ENCODE measurements at regions not wholly inside any gene's neighbourhood (a gene's known extent, or its start where the extent isn't known, plus 50 kb on each side); places are given as distances from the start of the nearest gene placed in this dataset.
"Not testable (repeated sequence)": the region's sequence is repeated elsewhere in the genome, so short reads cannot be mapped to it uniquely, and the experiment has no call there.

GRCh38 chr12:25320123-25321006 lies 69.6 kb upstream of the KRAS start:
- no peak for DNase-seq (ENCODE audit: low spot score)
- no peak overlapping the region for H3K4me3 Mint-ChIP-seq (ENCODE audit: unreplicated experiment)

GRCh38 chr12:25319233-25319984 lies 68.7 kb upstream of the KRAS start:
- no peaks in the 10 kb centered on the region for H3K36me3 Mint-ChIP-seq (ENCODE audit: low read depth, unreplicated experiment)
- no peak overlapping the region for H3K27ac Mint-ChIP-seq (ENCODE audit: unreplicated experiment)
- TF ChIP-seq CTCF (IDR thresholded peaks at IDR 0.05; ENCODE audit: unreplicated experiment) = no peak
- DNase-seq (ENCODE audit: low spot score) = no peak
- H3K9me3 Mint-ChIP-seq (ENCODE audit: unreplicated experiment) = no peaks in the 10 kb centered on the region
- H3K4me1 Mint-ChIP-seq (ENCODE audit: unreplicated experiment) = peaks cover 9% of the 10 kb centered on the region
- no peaks in the 10 kb centered on the region for H3K27me3 Mint-ChIP-seq (ENCODE audit: unreplicated experiment)
- no peak overlapping the region for H3K4me3 Mint-ChIP-seq (ENCODE audit: unreplicated experiment)

More at GRCh38 chr12:25320123-25321006, 69.6 kb upstream of the KRAS start:
- Mint-ChIP-seq H3K9me3 (ENCODE audit: unreplicated experiment) (no peaks in the 10 kb centered on the region), H3K27ac (ENCODE audit: unreplicated experiment) (no peak overlapping the region), H3K36me3 (ENCODE audit: low read depth, unreplicated experiment) (no peaks in the 10 kb centered on the region), H3K27me3 (ENCODE audit: unreplicated experiment) (no peaks in the 10 kb centered on the region), H3K4me1 (ENCODE audit: unreplicated experiment) (peaks cover 9% of the 10 kb centered on the region)
- no peak for TF ChIP-seq CTCF (IDR thresholded peaks at IDR 0.05; ENCODE audit: unreplicated experiment)

- Mint-ChIP-seq H3K4me3 (ENCODE audit: unreplicated experiment) (no peak overlapping the region), H3K9me3 (ENCODE audit: unreplicated experiment) (no peaks in the 10 kb centered on the region), H3K27me3 (ENCODE audit: unreplicated experiment) (no peaks in the 10 kb centered on the region), H3K27ac (ENCODE audit: unreplicated experiment) (no peak overlapping the region), H3K36me3 (ENCODE audit: low read depth, unreplicated experiment) (no peaks in the 10 kb centered on the region), H3K4me1 (ENCODE audit: unreplicated experiment) (peaks cover 4% of the 10 kb centered on the region)
- no peak for TF ChIP-seq CTCF (IDR thresholded peaks at IDR 0.05; ENCODE audit: unreplicated experiment)
- DNase-seq (ENCODE audit: low spot score) = no peak
Measured at GRCh38 chr12:25317553-25317952, 66.8 kb upstream of the KRAS start.

GRCh38 chr12:25315388-25315787 lies 64.7 kb upstream of the KRAS start:
- Mint-ChIP-seq H3K27ac (ENCODE audit: unreplicated experiment) (no peak overlapping the region), H3K9me3 (ENCODE audit: unreplicated experiment) (no peaks in the 10 kb centered on the region), H3K27me3 (ENCODE audit: unreplicated experiment) (no peaks in the 10 kb centered on the region), H3K36me3 (ENCODE audit: low read depth, unreplicated experiment) (no peaks in the 10 kb centered on the region), H3K4me3 (ENCODE audit: unreplicated experiment) (no peak overlapping the region), H3K4me1 (ENCODE audit: unreplicated experiment) (no peaks in the 10 kb centered on the region)
- TF ChIP-seq CTCF (IDR thresholded peaks at IDR 0.05; ENCODE audit: unreplicated experiment) = no peak
- DNase-seq (ENCODE audit: low spot score) = no peak

- H3K4me3 Mint-ChIP-seq (ENCODE audit: unreplicated experiment); H3K27me3 Mint-ChIP-seq (ENCODE audit: unreplicated experiment); H3K36me3 Mint-ChIP-seq (ENCODE audit: low read depth, unreplicated experiment); H3K9me3 Mint-ChIP-seq (ENCODE audit: unreplicated experiment); H3K4me1 Mint-ChIP-seq (ENCODE audit: unreplicated experiment); H3K27ac Mint-ChIP-seq (ENCODE audit: unreplicated experiment); DNase-seq (ENCODE audit: low spot score): not testable (repeated sequence)
Measured at GRCh38 chr12:25313266-25313990, 62.7 kb upstream of the KRAS start.
